Lower leg skin (tissue), 4 donors: ENCODE measurements at regions not wholly inside any gene's neighbourhood (a gene's known extent, or its start where the extent isn't known, plus 50 kb on each side); places are given as distances from the start of the nearest gene placed in this dataset.

Experiments used
- DNase-seq, 2 donors: peaks; one replicate each; pipeline ENCODE4 v3.0.0-alpha.2; 2019; ENCODE audit warnings: low spot score in 2 of 2
- H3K4me3 ChIP-seq: fragments of 200-600 bp; sonication (generic); 2 replicates; pipeline ENCODE4 v1.5.1; 2017; ENCODE audit warnings: mild to moderate bottlenecking, low read depth; ENCODE audit not compliant: poor library complexity, severe bottlenecking
- POLR2A ChIP-seq, 2 donors: fragments of 450-650 bp; IDR thresholded peaks; one replicate each; pipeline ENCODE4 v1.6.1; 2016 to 2017; ENCODE audit warnings: antibody characterized with exemption in 2 of 2, mild to moderate bottlenecking in 1 of 2, moderate library complexity in 1 of 2
- WGBS, 2 donors: methylation state at CpG; one replicate each; pipeline ENCODE4 v1.1.5; 2018; 5-methylcytosine and 5-hydroxymethylcytosine counted together
- intact Hi-C: fragments of 100-400 bp; cut with DNase I; formaldehyde crosslinking; loops from one replicate; pipeline ENCODE4 v1.15.0; 2023; ENCODE audit warnings: low total_unique reads
- TF ChIP-seq, protein P1 (sequence below), 3 donors: fragments of 450-650 bp; IDR thresholded peaks; one replicate each; pipeline ENCODE4 v1.5.1; 2016; ENCODE audit warnings: antibody characterized with exemption in 3 of 3, mild to moderate bottlenecking in 3 of 3, moderate library complexity in 2 of 3

DNA sequence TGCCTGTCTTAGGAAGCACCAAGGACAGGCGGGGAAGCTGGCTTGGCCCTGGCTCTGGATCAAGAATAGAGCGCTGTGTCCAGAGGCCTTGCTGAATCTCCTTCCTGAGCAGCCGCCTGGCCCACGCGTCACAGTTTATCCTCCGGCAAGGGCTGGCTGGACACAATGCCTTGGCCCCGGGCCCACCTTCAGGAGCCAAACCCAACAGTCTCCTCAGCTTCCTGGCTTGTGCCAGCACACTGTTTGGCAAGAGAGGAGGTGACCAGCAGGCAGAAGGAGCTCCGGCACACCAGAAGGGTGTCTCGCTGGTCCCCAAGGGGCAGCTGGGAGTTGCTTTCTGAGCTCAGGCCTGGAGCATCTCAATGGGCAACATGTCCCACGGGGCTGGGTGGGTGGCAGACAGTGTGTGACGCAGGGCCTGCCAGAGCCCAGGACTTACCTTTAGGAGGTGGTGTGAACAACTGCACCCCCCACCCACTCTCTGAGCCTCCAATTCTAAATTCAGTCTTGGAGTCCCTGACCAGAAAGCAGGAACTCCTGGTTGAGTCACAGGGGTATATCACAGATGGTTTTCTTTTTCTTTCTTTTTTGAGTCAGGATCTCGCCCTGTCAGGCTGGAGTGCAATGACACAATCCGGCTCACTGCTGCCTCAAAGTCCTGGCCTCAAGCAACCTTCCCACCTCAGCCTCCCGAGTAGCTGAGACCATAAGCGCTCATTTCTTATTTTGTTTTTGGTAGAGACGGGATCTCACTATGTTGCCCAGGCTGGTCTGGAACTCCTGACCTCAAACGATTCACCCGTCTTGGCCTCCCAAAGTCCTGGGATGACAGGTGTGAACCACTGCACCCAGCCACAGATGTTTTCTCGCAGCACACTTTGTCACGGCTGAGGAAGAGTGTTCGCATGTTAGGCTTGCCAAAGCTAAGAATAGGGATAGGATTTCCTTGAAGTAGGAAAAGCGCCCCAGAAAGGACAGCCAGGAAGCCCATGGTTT is 361.2 kb downstream of the BCOR start:
- TF ChIP-seq POLR2A (IDR thresholded peaks at IDR 0.05) = no peak
- TF ChIP-seq, protein P1, sequence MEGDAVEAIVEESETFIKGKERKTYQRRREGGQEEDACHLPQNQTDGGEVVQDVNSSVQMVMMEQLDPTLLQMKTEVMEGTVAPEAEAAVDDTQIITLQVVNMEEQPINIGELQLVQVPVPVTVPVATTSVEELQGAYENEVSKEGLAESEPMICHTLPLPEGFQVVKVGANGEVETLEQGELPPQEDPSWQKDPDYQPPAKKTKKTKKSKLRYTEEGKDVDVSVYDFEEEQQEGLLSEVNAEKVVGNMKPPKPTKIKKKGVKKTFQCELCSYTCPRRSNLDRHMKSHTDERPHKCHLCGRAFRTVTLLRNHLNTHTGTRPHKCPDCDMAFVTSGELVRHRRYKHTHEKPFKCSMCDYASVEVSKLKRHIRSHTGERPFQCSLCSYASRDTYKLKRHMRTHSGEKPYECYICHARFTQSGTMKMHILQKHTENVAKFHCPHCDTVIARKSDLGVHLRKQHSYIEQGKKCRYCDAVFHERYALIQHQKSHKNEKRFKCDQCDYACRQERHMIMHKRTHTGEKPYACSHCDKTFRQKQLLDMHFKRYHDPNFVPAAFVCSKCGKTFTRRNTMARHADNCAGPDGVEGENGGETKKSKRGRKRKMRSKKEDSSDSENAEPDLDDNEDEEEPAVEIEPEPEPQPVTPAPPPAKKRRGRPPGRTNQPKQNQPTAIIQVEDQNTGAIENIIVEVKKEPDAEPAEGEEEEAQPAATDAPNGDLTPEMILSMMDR (IDR thresholded peaks at IDR 0.05) = no peak
- WGBS, 2 donors = 71 to 77% methylated on average over 14 to 20 of the region's 22 CpGs
- peak in 1 of 2 donors; percentile 92 for DNase-seq
- intact Hi-C loops = no loop called here
- H3K4me3 ChIP-seq = no peak overlapping the region

- intact Hi-C loops = no loop called here
- TF ChIP-seq POLR2A (IDR thresholded peaks at IDR 0.05) = no peak
- TF ChIP-seq, protein P1 (IDR thresholded peaks at IDR 0.05) = no peak
- WGBS, 2 donors = 79 to 81% methylated on average over 7 of the region's 7 CpGs
- no peak overlapping the region for H3K4me3 ChIP-seq
- no peak for DNase-seq
These were observed 358.2 kb downstream of the BCOR start for GRCh38 chrX:39739585-39739984.

DNA sequence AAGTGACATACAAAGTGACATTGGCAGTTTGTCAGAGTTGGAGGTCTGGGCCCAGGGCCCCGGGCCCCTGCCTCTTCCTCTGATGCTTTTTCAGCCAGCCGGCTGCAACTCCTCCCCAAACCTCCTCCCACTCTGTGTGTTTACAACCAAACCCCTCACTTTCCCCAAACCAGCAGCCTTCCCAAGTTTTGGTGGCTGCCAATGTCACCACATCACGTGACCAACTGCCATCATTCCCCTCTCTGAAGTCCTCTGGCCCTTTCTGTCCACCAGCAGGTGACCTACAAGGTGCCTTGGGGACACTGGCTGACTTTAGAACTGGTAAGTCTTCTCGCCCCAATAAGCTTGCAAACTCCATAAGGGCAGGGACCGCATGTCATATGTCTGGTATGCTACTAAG is 357.7 kb downstream of the BCOR start:
- intact Hi-C loops = no loop called here
- H3K4me3 ChIP-seq = no peak overlapping the region
- no peak for DNase-seq
- TF ChIP-seq, protein P1 (IDR thresholded peaks at IDR 0.05) = no peak
- no peak for TF ChIP-seq POLR2A (IDR thresholded peaks at IDR 0.05)
- WGBS, 2 donors = 83% methylated on average over 4 to 5 of the region's 5 CpGs

DNA sequence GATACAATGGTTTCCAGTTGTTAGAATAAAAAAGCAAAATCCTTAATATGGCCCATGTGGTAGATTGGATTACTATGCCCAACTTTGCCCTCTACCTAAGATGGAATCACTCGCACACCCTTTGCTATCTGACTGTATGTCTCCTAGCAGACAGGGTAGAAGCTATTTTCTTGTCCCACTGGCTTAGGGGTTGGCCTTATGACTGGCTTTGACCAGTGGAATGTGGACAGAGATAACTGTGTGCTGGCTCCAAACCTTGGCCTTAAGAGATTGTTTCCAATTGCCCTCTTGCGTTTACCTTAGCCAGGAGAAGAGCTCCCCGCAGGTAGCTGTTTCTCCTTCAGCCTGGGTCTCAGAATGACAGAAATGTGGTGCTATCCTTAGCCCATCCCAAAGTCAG is 355.9 kb downstream of the BCOR start:
- TF ChIP-seq POLR2A (IDR thresholded peaks at IDR 0.05) = no peak
- intact Hi-C loops = no loop called here
- no peak for DNase-seq
- H3K4me3 ChIP-seq = no peak overlapping the region
- WGBS, 2 donors = 85 to 100% methylated on average over 1 to 3 of the region's 3 CpGs

- intact Hi-C loops = no loop called here
- no peak overlapping the region for H3K4me3 ChIP-seq
- no peak for DNase-seq
- TF ChIP-seq, protein P1 (IDR thresholded peaks at IDR 0.05) = no peak
- no peak for TF ChIP-seq POLR2A (IDR thresholded peaks at IDR 0.05)
- 80 to 97% methylated on average over 2 of the region's 2 CpGs for WGBS, 2 donors
These were observed 351.9 kb downstream of the BCOR start for GRCh38 chrX:39745818-39746217.

GRCh38 chrX:39749135-39749534 is 348.6 kb downstream of the BCOR start:
- TF ChIP-seq, protein P1 (IDR thresholded peaks at IDR 0.05) = no peak
- TF ChIP-seq POLR2A (IDR thresholded peaks at IDR 0.05) = no peak
- no peak for DNase-seq
- intact Hi-C loops = no loop called here
- WGBS, 2 donors = 56 to 63% methylated on average over 5 of the region's 5 CpGs
- no peak overlapping the region for H3K4me3 ChIP-seq
